ELR (cell line): ENCODE measurements at regions not wholly inside any gene's neighbourhood (a gene's known extent, or its start where the extent isn't known, plus 50 kb on each side); places are given as distances from the start of the nearest gene placed in this dataset.

Experiments
- DNase-seq: peaks from one replicate; pipeline ENCODE4 v3.0.0-alpha.2; 2015; ENCODE audit warnings: low read depth

DNA sequence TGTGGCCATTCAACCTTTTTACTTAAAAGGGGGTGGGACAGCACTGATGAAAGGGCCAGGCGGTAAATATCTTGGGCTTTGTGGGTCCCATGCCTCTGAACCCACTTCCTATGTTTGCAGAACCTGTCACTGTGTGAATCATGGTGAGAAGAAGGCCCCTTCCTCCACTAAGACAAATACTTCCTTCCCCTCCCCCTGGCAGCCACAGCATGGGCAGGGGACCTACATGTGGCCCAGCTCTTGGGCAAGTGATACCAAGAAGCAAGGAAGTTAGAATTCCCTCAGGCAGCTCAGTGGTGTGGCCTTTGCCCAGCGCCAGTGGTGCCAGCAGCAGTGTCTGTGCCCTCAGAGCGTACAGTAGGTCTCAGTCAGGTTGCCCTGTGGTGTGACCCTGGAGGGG is 168.6 kb downstream of the TRIM33 start:
- no peak for DNase-seq

DNA sequence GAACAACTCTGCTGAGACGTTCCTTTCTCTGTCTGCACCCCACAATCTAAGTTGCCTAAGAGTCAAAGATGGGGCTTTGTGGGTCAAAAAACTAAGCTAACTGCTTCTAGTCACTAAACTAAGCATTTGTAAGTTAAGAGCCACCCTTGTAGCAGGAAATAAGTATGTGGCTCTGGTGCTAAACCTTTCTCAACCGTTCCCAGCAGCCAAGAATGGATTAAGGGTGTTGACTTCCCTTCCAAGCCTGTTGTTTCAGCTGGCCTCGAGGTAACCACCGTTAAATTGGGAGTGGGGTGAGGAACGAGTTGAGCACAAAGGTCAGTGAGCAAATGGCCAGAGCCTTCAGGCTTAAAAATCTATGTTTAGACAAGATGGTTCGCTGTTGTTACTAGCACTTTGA is 169.1 kb downstream of the TRIM33 start:
- no peak for DNase-seq

GRCh38 chr1:114341299-114341698 is 169.7 kb downstream of the TRIM33 start:
- no peak for DNase-seq

DNA sequence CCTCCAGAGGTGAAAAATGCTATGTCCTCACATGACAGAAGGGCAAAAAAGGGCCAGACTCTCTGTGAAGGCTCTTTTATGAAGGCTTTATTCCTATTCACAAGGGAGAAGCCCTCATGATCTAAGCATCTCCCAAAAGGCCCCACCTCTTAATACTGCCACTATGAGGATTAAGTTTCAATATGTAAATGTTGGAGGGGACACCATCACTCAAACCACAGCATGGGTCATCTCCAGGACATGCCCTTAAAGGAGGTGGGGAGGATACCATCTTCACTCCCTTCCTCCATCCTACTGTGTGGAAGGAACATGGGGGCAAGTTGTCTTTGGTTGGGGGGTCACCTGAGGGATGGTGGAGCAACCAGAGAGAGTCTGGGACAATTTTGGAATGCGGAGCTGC is 170.1 kb downstream of the TRIM33 start:
- DNase-seq: no peak

DNA sequence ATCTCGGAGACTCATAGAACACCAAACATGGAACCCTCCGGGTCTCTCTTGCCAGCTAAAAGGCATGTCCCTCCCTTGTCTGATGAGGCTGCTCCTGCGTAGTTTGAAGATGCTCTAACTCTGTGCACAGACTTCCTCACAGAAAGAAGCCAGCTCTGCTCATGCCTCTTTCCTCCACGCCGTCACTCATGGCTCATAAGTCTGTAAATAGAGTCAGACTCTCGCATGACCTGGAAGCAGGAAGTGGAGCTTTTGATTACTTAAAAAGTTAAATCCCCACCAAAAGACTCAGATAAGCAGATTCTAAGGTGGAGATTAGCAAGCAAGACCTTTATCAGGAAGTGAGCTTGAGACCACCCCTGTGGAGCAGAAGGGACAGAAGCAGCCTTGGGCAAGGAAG is 171.6 kb downstream of the TRIM33 start:
- DNase-seq: no peak

- no peak for DNase-seq
These were observed 172.7 kb downstream of the TRIM33 start for GRCh38 chr1:114338191-114338890.

DNA sequence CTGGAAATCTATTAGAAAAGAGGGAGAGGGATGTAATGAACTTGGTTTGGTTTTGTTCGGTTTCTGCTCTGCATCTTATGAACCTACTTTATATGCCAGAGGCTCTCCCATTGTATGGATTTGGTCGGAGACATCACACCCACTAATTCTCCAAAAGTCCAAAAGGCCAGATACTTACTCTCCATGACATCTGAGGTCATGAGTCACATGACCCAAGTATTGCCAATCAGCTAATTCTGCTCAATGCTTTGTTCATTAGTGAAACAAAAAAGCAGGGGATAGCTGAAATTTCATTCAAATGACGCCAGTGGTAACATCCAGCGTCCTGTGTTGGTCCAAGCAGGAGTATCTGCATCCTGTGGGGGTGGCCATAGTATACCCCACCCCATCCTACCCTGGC is 173.6 kb downstream of the TRIM33 start:
- no peak for DNase-seq

- DNase-seq: no peak
These were observed 174.6 kb downstream of the TRIM33 start for GRCh38 chr1:114336360-114336759.

DNA sequence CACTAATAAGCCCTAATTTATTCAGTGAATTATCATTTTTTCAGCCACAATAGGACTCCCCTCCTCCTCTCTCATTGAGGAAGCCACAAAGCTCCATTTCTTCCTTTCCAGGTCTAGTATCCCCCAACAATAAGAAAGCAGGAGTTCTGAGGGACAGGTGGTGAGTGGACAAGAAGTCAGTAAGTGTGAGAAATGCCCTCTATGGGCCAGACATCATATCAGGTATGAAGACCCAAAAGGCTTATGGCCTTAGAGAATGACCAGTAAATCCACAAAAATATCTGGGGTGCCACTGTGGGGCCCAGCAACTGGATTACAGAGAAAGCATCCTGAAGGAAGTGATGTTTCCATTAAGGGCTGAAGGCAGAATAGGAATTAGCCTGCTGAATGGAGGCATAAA is 175.7 kb downstream of the TRIM33 start:
- DNase-seq: no peak

- DNase-seq: no peak
These were observed 176.7 kb downstream of the TRIM33 start for GRCh38 chr1:114334297-114334696.

DNA sequence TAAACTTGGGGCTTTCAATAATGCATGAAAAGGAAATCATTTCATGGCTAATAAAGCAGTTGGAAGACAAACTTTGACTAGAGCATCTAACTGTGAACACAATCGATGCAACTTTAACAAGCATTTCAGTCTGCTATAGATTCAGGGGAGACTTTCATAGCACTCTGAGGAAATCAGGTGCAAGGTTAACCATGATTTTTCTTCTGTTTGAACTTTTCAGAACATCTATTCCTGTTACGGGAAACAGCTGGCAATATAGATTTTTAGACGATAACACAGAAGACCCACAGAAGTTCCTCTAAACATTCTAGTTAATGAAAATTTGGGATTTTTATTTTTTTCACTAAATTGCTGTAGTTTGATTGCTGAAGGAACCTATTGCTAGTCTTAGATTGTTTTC is 177.3 kb downstream of the TRIM33 start:
- no peak for DNase-seq

DNA sequence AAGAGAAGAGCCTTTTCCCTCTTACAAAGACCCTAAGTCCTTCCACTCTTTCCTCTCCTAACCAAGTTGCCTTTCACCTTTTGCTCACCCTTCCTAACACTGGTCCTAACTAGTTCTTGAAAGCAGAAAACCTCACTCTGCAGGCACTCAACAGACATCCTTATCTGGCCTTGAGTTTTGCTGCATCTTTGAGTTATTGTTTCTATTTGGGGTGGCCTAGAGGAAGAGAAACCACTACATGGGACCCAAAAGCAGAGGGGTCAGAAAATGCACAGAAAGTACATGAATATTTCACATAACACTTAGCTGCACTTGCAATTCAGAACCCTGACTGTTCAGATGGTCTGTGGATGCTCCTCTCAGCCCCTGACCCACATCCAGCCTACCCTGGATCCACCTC is 178.3 kb upstream of the SYT6 start:
- DNase-seq: no peak

GRCh38 chr1:114330451-114330983 is 176.8 kb upstream of the SYT6 start:
- no peak for DNase-seq

GRCh38 chr1:114328361-114328904 is 174.8 kb upstream of the SYT6 start:
- DNase-seq: no peak

DNA sequence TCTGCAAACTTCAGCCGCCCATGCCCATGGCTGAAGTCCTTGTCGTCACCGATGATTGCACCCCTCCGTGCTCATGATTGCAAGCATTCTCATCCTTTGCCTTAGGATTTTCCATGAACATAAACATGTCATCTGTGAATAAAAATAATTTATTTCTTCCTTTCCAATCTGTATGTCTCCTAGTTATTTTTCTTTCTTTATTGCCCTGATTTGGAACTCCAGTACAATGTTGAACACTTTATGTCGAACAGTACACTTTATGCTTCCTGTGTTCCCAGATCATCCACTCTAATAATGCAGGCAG is 170.9 kb upstream of the SYT6 start:
- DNase-seq: no peak

DNA sequence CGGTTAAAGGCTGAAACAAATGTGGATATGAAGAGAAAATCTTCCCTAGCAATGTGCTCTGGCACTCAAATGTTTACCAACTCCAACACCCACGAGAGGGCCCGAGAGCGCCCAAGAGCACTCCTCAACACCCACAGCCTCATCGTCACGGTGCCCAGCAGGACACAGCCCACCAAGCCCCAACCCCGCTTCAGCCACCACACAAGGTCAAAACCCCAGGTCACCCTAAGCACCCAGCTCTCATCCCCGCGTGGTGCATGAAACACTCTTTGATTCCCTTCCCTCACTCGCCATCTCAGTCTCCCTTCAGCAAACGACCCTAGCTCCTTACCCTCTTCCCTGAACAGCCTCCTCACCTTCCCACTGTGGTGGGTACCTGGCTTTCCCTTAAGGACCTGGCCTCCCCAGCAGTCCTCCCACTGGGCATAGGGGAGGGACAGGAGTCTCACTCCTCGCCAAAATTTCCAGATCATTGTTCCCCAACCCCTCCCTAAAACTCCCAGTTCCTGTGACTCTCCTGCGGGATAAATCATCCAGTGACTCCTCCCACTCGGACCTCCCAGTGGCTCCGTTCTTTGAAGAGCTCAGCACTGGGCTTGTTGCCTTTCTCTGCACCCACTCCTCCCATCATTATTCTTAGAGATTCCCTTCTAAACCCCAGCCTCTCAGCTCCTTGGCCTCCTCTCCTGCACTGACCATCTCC is 170.4 kb upstream of the SYT6 start:
- DNase-seq: no peak

GRCh38 chr1:114322734-114323133 is 169.1 kb upstream of the SYT6 start:
- DNase-seq: no peak

GRCh38 chr1:114322207-114322606 is 168.5 kb upstream of the SYT6 start:
- DNase-seq: no peak

DNA sequence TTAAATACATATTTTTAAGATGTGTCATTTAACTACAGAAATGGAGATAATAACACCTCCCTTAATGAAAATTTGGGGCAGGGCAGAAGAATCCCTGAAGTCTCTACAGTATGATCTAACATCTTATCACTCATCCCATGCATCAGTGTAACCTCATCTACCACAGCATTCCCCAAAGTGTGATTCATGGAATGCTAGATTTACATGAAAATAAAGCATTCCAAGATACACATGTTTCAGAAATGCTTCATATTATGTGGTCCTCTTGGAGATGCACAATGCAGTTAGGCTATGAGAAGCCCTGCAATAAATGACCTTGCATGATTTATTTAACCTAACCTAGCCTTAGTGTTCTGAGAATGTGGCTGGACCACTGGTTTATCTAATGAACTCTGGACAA is 166.9 kb upstream of the SYT6 start:
- DNase-seq: peak; percentile 93

DNA sequence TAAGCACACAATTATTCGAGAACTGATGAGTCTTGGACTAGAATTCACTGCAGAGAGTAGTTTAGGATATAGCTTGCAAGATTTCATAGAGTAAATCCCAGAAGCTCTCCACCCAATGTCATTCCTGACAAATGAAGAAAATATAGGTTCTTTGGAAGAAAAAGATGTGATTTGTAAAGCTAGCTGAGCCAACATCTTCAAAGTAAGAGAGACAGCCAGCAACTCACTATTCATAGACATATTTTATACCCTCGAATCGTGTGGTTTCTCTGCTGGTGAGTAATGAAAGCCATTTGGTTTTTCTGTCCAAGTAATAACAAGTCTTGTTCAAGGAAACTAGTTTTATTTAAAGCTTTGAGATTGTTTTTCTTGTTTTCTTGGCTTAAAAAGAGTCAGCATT is 165.7 kb upstream of the SYT6 start:
- peak; percentile 69 for DNase-seq

GRCh38 chr1:114318961-114319360 is 165.3 kb upstream of the SYT6 start:
- DNase-seq: no peak

DNA sequence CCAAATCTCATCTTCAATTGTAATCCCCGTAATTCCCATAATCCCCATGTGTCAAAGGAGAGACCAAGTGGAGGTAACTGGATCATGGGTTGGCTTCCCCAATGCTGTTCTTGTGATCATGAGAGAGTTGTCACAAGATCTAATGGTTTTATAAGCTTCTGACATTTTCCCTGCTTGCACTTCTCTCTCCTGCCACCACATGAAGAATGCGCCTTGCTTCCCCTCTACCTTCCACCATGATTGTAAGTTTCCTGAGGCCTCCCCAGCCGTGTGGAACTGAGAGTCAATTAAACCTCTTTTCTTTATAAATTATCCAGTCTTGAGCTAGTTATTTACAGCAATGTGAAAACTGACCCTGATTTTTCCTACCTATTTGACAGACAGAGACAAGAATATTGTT is 162.5 kb upstream of the SYT6 start:
- DNase-seq: no peak

DNA sequence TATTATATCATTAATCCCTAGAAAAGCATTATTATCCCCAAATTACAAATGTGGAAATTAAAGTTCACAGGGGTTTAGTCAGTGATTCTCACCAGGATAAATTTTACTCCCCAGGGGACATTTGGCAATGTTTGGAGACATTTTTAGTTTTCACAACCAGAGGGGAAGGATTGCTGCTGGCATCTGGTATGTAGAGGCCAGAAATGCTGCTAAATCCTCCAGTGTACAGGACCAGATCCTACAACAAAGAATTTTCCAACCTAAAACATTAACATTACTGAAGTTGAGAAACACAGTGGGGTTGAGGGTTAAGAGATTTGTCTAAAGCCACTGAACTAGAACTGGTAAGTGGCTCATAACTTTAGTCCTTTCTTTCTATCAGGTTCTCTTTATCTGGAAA is 162.0 kb upstream of the SYT6 start:
- no peak for DNase-seq

DNA sequence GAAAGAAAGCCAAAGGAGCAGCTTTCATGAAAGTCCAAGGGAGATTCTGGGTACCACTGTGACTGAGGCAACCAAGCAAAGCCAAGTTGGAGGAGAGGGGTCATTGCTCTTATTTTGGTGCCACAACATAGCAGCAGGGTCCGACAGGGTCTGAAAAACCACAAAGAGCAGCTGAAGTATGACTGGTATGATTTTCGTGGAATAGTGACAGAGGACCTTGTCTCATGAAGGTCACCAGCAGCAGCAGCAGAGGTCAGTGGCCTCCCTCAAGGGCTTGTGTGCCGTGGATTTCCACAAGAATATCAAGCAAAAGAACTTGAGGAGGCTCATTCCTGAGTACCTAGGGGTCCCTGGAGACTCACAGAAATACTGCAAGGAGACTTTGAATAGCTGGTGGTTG is 160.9 kb upstream of the SYT6 start:
- DNase-seq: no peak
